ENCODE measurements at regions not wholly inside any gene's neighbourhood (a gene's known extent, or its start where the extent isn't known, plus 50 kb on each side); places are given as distances from the start of the nearest gene placed in this dataset.

DNA sequence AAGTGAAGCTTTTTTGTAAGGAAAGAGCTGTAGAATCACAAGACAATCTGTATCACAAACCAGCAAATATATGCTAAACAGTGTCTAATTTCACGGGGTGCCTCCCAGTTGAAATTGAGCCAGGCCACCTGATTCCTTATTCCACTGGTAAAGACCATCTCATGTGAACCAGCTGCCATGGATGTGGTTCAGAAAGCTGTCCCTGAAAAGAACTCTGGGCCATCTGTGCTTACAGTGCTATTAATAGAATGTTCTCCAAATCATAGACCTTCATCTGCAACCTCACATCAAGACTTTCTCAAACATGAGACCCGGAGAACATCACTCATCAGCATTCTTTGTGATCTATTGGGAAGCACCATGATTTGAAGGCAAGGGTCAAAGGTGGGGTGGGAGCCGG is 89.7 kb downstream of the FBXO5 start:
- no peak for ATAC-seq
- TF ChIP-seq ISL1 (CRISPR knock-in tag; IDR thresholded peaks at IDR 0.05) (no peak), PPARA (CRISPR knock-in tag; IDR thresholded peaks at IDR 0.05; ENCODE audit: borderline replicate concordance) (no peak), PATZ1 (CRISPR knock-in tag; IDR thresholded peaks at IDR 0.05; ENCODE audit: borderline replicate concordance) (no peak), BACH2 (CRISPR knock-in tag; IDR thresholded peaks at IDR 0.05; ENCODE audit: borderline replicate concordance) (no peak), ZFP3 (CRISPR knock-in tag; IDR thresholded peaks at IDR 0.05) (no peak), ZNF565 (CRISPR knock-in tag; conservative IDR thresholded peaks at IDR 0.05; ENCODE audit: low read depth) (no peak), ZFP30 (CRISPR knock-in tag; IDR thresholded peaks at IDR 0.05) (no peak), TCF4 (CRISPR knock-in tag; IDR thresholded peaks at IDR 0.05; ENCODE audit: borderline replicate concordance) (no peak), ZNF70 (CRISPR knock-in tag; IDR thresholded peaks at IDR 0.05) (no peak), RARB (CRISPR knock-in tag; IDR thresholded peaks at IDR 0.05) (no peak), POU6F1 (CRISPR knock-in tag; IDR thresholded peaks at IDR 0.05; ENCODE audit: borderline replicate concordance, low read depth) (no peak), ZC3H10 (CRISPR knock-in tag; IDR thresholded peaks at IDR 0.05) (no peak), ZNF8 (CRISPR knock-in tag; IDR thresholded peaks at IDR 0.05) (no peak), ESRRG (CRISPR knock-in tag; IDR thresholded peaks at IDR 0.05) (no peak), GLIS3 (CRISPR knock-in tag; IDR thresholded peaks at IDR 0.05) (no peak), CSDC2 (CRISPR knock-in tag; IDR thresholded peaks at IDR 0.05) (no peak)
- TF ChIP-seq, protein P1, sequence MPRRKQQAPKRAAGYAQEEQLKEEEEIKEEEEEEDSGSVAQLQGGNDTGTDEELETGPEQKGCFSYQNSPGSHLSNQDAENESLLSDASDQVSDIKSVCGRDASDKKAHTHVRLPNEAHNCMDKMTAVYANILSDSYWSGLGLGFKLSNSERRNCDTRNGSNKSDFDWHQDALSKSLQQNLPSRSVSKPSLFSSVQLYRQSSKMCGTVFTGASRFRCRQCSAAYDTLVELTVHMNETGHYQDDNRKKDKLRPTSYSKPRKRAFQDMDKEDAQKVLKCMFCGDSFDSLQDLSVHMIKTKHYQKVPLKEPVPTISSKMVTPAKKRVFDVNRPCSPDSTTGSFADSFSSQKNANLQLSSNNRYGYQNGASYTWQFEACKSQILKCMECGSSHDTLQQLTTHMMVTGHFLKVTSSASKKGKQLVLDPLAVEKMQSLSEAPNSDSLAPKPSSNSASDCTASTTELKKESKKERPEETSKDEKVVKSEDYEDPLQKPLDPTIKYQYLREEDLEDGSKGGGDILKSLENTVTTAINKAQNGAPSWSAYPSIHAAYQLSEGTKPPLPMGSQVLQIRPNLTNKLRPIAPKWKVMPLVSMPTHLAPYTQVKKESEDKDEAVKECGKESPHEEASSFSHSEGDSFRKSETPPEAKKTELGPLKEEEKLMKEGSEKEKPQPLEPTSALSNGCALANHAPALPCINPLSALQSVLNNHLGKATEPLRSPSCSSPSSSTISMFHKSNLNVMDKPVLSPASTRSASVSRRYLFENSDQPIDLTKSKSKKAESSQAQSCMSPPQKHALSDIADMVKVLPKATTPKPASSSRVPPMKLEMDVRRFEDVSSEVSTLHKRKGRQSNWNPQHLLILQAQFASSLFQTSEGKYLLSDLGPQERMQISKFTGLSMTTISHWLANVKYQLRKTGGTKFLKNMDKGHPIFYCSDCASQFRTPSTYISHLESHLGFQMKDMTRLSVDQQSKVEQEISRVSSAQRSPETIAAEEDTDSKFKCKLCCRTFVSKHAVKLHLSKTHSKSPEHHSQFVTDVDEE (CRISPR knock-in tag; IDR thresholded peaks at IDR 0.05) = no peak

GRCh38 chr6:152896923-152897322 is 85.9 kb downstream of the FBXO5 start:
- no peak for ATAC-seq
- TF ChIP-seq ZC3H10 (CRISPR knock-in tag; IDR thresholded peaks at IDR 0.05) (no peak), BACH2 (CRISPR knock-in tag; IDR thresholded peaks at IDR 0.05; ENCODE audit: borderline replicate concordance) (no peak), SNAI2 (CRISPR knock-in tag; IDR thresholded peaks at IDR 0.05) (no peak), POU6F1 (CRISPR knock-in tag; IDR thresholded peaks at IDR 0.05; ENCODE audit: borderline replicate concordance, low read depth) (no peak), ARNTL (CRISPR knock-in tag; IDR thresholded peaks at IDR 0.05; ENCODE audit: borderline replicate concordance, low read depth) (no peak), PATZ1 (CRISPR knock-in tag; IDR thresholded peaks at IDR 0.05; ENCODE audit: borderline replicate concordance) (no peak), ISL1 (CRISPR knock-in tag; IDR thresholded peaks at IDR 0.05) (no peak), RARB (CRISPR knock-in tag; IDR thresholded peaks at IDR 0.05) (no peak), CSDC2 (CRISPR knock-in tag; IDR thresholded peaks at IDR 0.05) (no peak), ZNF70 (CRISPR knock-in tag; IDR thresholded peaks at IDR 0.05) (no peak), ZNF8 (CRISPR knock-in tag; IDR thresholded peaks at IDR 0.05) (no peak), ZFP3 (CRISPR knock-in tag; IDR thresholded peaks at IDR 0.05) (no peak), PPARA (CRISPR knock-in tag; IDR thresholded peaks at IDR 0.05; ENCODE audit: borderline replicate concordance) (no peak), ESRRG (CRISPR knock-in tag; IDR thresholded peaks at IDR 0.05) (no peak), ZNF565 (CRISPR knock-in tag; conservative IDR thresholded peaks at IDR 0.05; ENCODE audit: low read depth) (no peak)
- TF ChIP-seq, protein P1 (CRISPR knock-in tag; IDR thresholded peaks at IDR 0.05) = no peak

Data from SK-N-SH treated with all-trans-retinoic acid at 6 μM for 48 hours (cell line).